Duodenal mucosa (tissue), 2 donors: ENCODE measurements at regions not wholly inside any gene's neighbourhood (a gene's known extent, or its start where the extent isn't known, plus 50 kb on each side); places are given as distances from the start of the nearest gene placed in this dataset.

Experiments
- H3K27ac ChIP-seq: one replicate; pipeline ENCODE4 v1.7.0; 2013; ENCODE audit warnings: low read depth, low read length
- H3K27me3 ChIP-seq, 2 donors: one replicate each; pipeline ENCODE4 v1.7.0; 2013; ENCODE audit warnings: low read length in 2 of 2, control low read depth in 1 of 2; ENCODE audit not compliant: insufficient read depth in 2 of 2, control insufficient read depth in 1 of 2
- H3K36me3 ChIP-seq, 2 donors: one replicate each; pipeline ENCODE4 v1.7.0; 2013; ENCODE audit warnings: low read length in 2 of 2, control low read depth in 1 of 2; ENCODE audit not compliant: insufficient read depth in 2 of 2, control insufficient read depth in 1 of 2
- H3K4me1 ChIP-seq, 2 donors: one replicate each; pipeline ENCODE4 v1.7.0; 2013; ENCODE audit warnings: low read length in 2 of 2, control low read depth in 1 of 2; ENCODE audit not compliant: insufficient read depth in 2 of 2, control insufficient read depth in 1 of 2
- H3K4me3 ChIP-seq, 2 donors: one replicate each; pipeline ENCODE4 v1.7.0; 2013; ENCODE audit warnings: low read length in 2 of 2, low read depth in 1 of 2
- H3K9ac ChIP-seq, 2 donors: one replicate each; pipeline ENCODE4 v1.7.0; 2013; ENCODE audit warnings: low read length in 2 of 2, low read depth in 1 of 2
- H3K9me3 ChIP-seq, 2 donors: one replicate each; pipeline ENCODE4 v1.7.0; 2013; ENCODE audit warnings: low read length in 2 of 2, control low read depth in 1 of 2; ENCODE audit not compliant: control insufficient read depth in 1 of 2

GRCh38 chr5:74166064-74166463 is 474.5 kb downstream of the ENC1 start:
- Histone ChIP-seq H3K9ac (no peak overlapping the region), H3K9me3 (no peaks in the 10 kb centered on the region), H3K4me3 (no peak overlapping the region), H3K4me1 (peaks cover 0 to 2% of the 10 kb centered on the region in 2 donors), H3K27me3 (no peaks in the 10 kb centered on the region), H3K27ac (no peak overlapping the region), H3K36me3 (no peaks in the 10 kb centered on the region)

- H3K4me3 ChIP-seq: no peak overlapping the region
- H3K27ac ChIP-seq: no peak overlapping the region
Observed at GRCh38 chr5:74164725-74165235, 475.7 kb downstream of the ENC1 start.

GRCh38 chr5:74162524-74162923 is 478.0 kb downstream of the ENC1 start:
- peaks cover 0 to 2% of the 10 kb centered on the region in 2 donors for H3K4me1 ChIP-seq
- no peak overlapping the region for H3K9ac ChIP-seq
- no peaks in the 10 kb centered on the region for H3K36me3 ChIP-seq
- no peaks in the 10 kb centered on the region for H3K27me3 ChIP-seq
- no peak overlapping the region for H3K27ac ChIP-seq
- H3K9me3 ChIP-seq: no peaks in the 10 kb centered on the region
- H3K4me3 ChIP-seq: no peak overlapping the region

More at GRCh38 chr5:74164725-74165235, 475.7 kb downstream of the ENC1 start:
- Histone ChIP-seq H3K9ac (no peak overlapping the region), H3K36me3 (no peaks in the 10 kb centered on the region), H3K27me3 (no peaks in the 10 kb centered on the region), H3K4me1 (peaks cover 0 to 2% of the 10 kb centered on the region in 2 donors), H3K9me3 (no peaks in the 10 kb centered on the region)

GRCh38 chr5:74161170-74161569 is 479.4 kb downstream of the ENC1 start:
- Histone ChIP-seq H3K27ac (no peak overlapping the region), H3K4me1 (peaks cover 0 to 2% of the 10 kb centered on the region in 2 donors), H3K9ac (no peak overlapping the region), H3K4me3 (no peak overlapping the region), H3K36me3 (no peaks in the 10 kb centered on the region), H3K9me3 (no peaks in the 10 kb centered on the region), H3K27me3 (no peaks in the 10 kb centered on the region)

- no peaks in the 10 kb centered on the region for H3K36me3 ChIP-seq
- H3K27me3 ChIP-seq: no peaks in the 10 kb centered on the region
- no peak overlapping the region for H3K9ac ChIP-seq
- no peaks in the 10 kb centered on the region for H3K9me3 ChIP-seq
- no peak overlapping the region for H3K4me3 ChIP-seq
- no peak overlapping the region for H3K27ac ChIP-seq
- no peaks in the 10 kb centered on the region for H3K4me1 ChIP-seq
Observed at GRCh38 chr5:74156728-74157383, 483.7 kb downstream of the ENC1 start.

- no peak overlapping the region for H3K9ac ChIP-seq
- no peak overlapping the region for H3K27ac ChIP-seq
- H3K9me3 ChIP-seq: no peaks in the 10 kb centered on the region
- no peaks in the 10 kb centered on the region for H3K27me3 ChIP-seq
- H3K4me3 ChIP-seq: no peak overlapping the region
- no peaks in the 10 kb centered on the region for H3K4me1 ChIP-seq
- no peaks in the 10 kb centered on the region for H3K36me3 ChIP-seq
Observed at GRCh38 chr5:74155501-74155900, 485.0 kb downstream of the ENC1 start.

- Histone ChIP-seq H3K4me1 (no peaks in the 10 kb centered on the region), H3K9ac (no peak overlapping the region), H3K27ac (no peak overlapping the region), H3K9me3 (no peaks in the 10 kb centered on the region), H3K4me3 (no peak overlapping the region), H3K27me3 (no peaks in the 10 kb centered on the region), H3K36me3 (no peaks in the 10 kb centered on the region)
Observed at GRCh38 chr5:74154526-74154925, 486.0 kb downstream of the ENC1 start.

GRCh38 chr5:74153255-74153790 is 487.2 kb downstream of the ENC1 start:
- Histone ChIP-seq H3K9me3 (no peaks in the 10 kb centered on the region), H3K4me3 (no peak overlapping the region), H3K4me1 (no peaks in the 10 kb centered on the region), H3K27me3 (no peaks in the 10 kb centered on the region), H3K36me3 (no peaks in the 10 kb centered on the region), H3K27ac (no peak overlapping the region), H3K9ac (no peak overlapping the region)

- Histone ChIP-seq H3K9me3 (no peaks in the 10 kb centered on the region), H3K4me1 (no peaks in the 10 kb centered on the region), H3K36me3 (no peaks in the 10 kb centered on the region), H3K27ac (no peak overlapping the region), H3K27me3 (no peaks in the 10 kb centered on the region), H3K9ac (no peak overlapping the region), H3K4me3 (no peak overlapping the region)
Observed at GRCh38 chr5:74152625-74153254, 487.8 kb downstream of the ENC1 start.

GRCh38 chr5:74152136-74152535 is 488.4 kb downstream of the ENC1 start:
- H3K4me1 ChIP-seq: no peaks in the 10 kb centered on the region
- H3K9me3 ChIP-seq: no peaks in the 10 kb centered on the region
- no peaks in the 10 kb centered on the region for H3K27me3 ChIP-seq
- H3K9ac ChIP-seq: no peak overlapping the region
- no peak overlapping the region for H3K4me3 ChIP-seq
- H3K36me3 ChIP-seq: no peaks in the 10 kb centered on the region
- H3K27ac ChIP-seq: no peak overlapping the region
